IPS DF 19.7 (cell line): ENCODE measurements at regions not wholly inside any gene's neighbourhood (a gene's known extent, or its start where the extent isn't known, plus 50 kb on each side); places are given as distances from the start of the nearest gene placed in this dataset.

Experiments
- DNase-seq: peaks from one replicate; pipeline ENCODE4 v3.0.0-alpha.2; 2013; ENCODE audit warnings: low read depth, low spot score

GRCh38 chr4:10753856-10754402, 69.4 kb upstream of the CLNK start:
- DNase-seq, result no peak

- no peak for DNase-seq
Observed at GRCh38 chr4:10753336-10753735, 68.8 kb upstream of the CLNK start.

GRCh38 chr4:10750714-10751113, 66.1 kb upstream of the CLNK start:
- no peak for DNase-seq

- DNase-seq, result no peak
Observed at GRCh38 chr4:10747186-10747585, 62.6 kb upstream of the CLNK start.

GRCh38 chr4:10746371-10747171, 62.0 kb upstream of the CLNK start:
- no peak for DNase-seq

- no peak for DNase-seq
Observed at GRCh38 chr4:10743357-10743756, 58.8 kb upstream of the CLNK start.

- DNase-seq, result no peak
Observed at GRCh38 chr4:10741961-10742699, 57.6 kb upstream of the CLNK start.

GRCh38 chr4:10740891-10741620, 56.5 kb upstream of the CLNK start:
- DNase-seq, result no peak

- DNase-seq, result no peak
Observed at GRCh38 chr4:10740251-10740650, 55.7 kb upstream of the CLNK start.

GRCh38 chr4:10738826-10739489, 54.4 kb upstream of the CLNK start:
- no peak for DNase-seq

- no peak for DNase-seq
Observed at GRCh38 chr4:10737337-10737736, 52.8 kb upstream of the CLNK start.

- DNase-seq, result no peak
Observed at GRCh38 chr4:10736895-10737294, 52.3 kb upstream of the CLNK start.

- DNase-seq, result no peak
Observed at GRCh38 chr4:10736266-10736665, 51.7 kb upstream of the CLNK start.

- no peak for DNase-seq
Observed at GRCh38 chr4:10734697-10735096, 50.1 kb upstream of the CLNK start.
